ENCODE measurements at regions not wholly inside any gene's neighbourhood (a gene's known extent, or its start where the extent isn't known, plus 50 kb on each side); places are given as distances from the start of the nearest gene placed in this dataset.

DNA sequence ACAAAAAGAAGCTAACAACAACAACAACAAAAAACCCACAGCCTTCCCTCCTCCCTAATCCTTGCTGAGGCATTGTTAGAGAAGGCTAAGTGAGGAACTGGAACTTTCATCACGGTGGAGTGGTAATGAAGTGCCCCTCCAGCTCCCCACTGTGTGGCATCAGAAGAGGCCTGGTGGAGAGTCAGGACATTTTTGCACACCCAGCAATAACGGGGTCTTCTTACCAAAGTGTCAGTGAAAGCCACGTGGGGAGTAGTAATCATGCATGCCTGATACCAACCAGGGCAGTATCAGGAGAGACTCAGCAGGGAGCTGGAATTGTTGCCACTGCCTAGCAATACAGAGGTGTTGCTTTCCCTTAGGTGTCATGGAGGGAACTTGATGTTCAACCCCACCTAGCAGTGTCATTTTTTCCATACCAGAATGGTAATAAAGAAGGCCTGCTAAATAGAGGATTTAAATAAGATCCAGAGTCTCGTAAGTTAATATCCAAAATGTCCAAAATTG, 299.7 kb upstream of the RGS6 start:
- TF ChIP-seq, protein P1, sequence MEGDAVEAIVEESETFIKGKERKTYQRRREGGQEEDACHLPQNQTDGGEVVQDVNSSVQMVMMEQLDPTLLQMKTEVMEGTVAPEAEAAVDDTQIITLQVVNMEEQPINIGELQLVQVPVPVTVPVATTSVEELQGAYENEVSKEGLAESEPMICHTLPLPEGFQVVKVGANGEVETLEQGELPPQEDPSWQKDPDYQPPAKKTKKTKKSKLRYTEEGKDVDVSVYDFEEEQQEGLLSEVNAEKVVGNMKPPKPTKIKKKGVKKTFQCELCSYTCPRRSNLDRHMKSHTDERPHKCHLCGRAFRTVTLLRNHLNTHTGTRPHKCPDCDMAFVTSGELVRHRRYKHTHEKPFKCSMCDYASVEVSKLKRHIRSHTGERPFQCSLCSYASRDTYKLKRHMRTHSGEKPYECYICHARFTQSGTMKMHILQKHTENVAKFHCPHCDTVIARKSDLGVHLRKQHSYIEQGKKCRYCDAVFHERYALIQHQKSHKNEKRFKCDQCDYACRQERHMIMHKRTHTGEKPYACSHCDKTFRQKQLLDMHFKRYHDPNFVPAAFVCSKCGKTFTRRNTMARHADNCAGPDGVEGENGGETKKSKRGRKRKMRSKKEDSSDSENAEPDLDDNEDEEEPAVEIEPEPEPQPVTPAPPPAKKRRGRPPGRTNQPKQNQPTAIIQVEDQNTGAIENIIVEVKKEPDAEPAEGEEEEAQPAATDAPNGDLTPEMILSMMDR (conservative IDR thresholded peaks at IDR 0.05; ENCODE audit: low read length), result no peak
- no peak for TF ChIP-seq EZH2phosphoT487 (IDR thresholded peaks at IDR 0.05; ENCODE audit: borderline replicate concordance, low read depth, low read length)
- Histone ChIP-seq H4K20me1 (ENCODE audit: insufficient read depth, low read length) (no peaks in the 10 kb centered on the region), H2AFZ (ENCODE audit: low read length) (no peak overlapping the region), H3K9me2 (ENCODE audit: insufficient read depth, low read length) (no peaks in the 10 kb centered on the region), H3K9me3 (ENCODE audit: low read length) (no peaks in the 10 kb centered on the region), H3K79me2 (ENCODE audit: insufficient read depth, low read depth, low read length) (no peaks in the 10 kb centered on the region), H3K4me1 (ENCODE audit: insufficient read depth, low read length, poor library complexity, severe bottlenecking) (no peaks in the 10 kb centered on the region), H3K27ac (ENCODE audit: low read depth, low read length, poor library complexity, severe bottlenecking) (no peak overlapping the region), H3K4me3 (ENCODE audit: low read depth, low read length, poor library complexity, severe bottlenecking) (no peak overlapping the region), H3K36me3 (ENCODE audit: insufficient read depth, low read length) (peaks cover 22% of the 10 kb centered on the region; the same call in 1 of the 2 replicates), H3K4me2 (ENCODE audit: low read length) (no peak overlapping the region)
- intact Hi-C loops (cut with micrococcal nuclease; ENCODE audit: unreplicated experiment), result no loop called here
- no peak for DNase-seq (ENCODE audit: low spot score)
- ChIA-PET POLR2A (no interaction called here), CTCF (ENCODE audit: unreplicated experiment) (no interaction called here)
- no TSS peak for BruUV-seq (replicated peaks)

DNA sequence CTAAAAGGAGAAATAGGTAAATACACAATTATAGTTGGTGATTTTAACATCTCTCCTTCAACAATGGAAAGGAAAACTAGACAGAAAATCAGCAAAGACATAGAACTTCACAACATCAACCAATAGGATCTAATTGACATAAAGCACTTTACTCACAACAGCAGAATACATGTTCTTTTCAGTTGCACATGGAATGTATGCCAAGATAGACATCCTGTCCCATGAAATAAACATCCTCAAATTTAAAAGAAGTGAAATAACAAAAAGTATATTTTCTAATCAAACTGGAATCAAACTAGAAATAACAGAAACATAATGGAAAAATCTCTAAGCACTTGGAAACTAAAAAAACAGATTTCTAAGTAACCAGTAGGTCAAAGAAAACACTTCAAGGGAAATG, 296.2 kb upstream of the RGS6 start:
- Histone ChIP-seq H3K4me1 (ENCODE audit: insufficient read depth, low read length, poor library complexity, severe bottlenecking) (no peaks in the 10 kb centered on the region), H3K27ac (ENCODE audit: low read depth, low read length, poor library complexity, severe bottlenecking) (no peak overlapping the region), H2AFZ (ENCODE audit: low read length) (no peak overlapping the region), H4K20me1 (ENCODE audit: insufficient read depth, low read length) (no peaks in the 10 kb centered on the region), H3K79me2 (ENCODE audit: insufficient read depth, low read depth, low read length) (no peaks in the 10 kb centered on the region), H3K9me3 (ENCODE audit: low read length) (no peaks in the 10 kb centered on the region), H3K4me3 (ENCODE audit: low read depth, low read length, poor library complexity, severe bottlenecking) (no peak overlapping the region), H3K36me3 (ENCODE audit: insufficient read depth, low read length) (peaks cover 22% of the 10 kb centered on the region; the same call in 1 of the 2 replicates), H3K9me2 (ENCODE audit: insufficient read depth, low read length) (no peaks in the 10 kb centered on the region), H3K4me2 (ENCODE audit: low read length) (no peak overlapping the region)
- ChIA-PET CTCF (ENCODE audit: unreplicated experiment) (no interaction called here), POLR2A (no interaction called here)
- BruUV-seq (replicated peaks), result no TSS peak
- intact Hi-C loops (cut with micrococcal nuclease; ENCODE audit: unreplicated experiment), result no loop called here
- TF ChIP-seq EZH2phosphoT487 (IDR thresholded peaks at IDR 0.05; ENCODE audit: borderline replicate concordance, low read depth, low read length), result no peak
- TF ChIP-seq, protein P1 (conservative IDR thresholded peaks at IDR 0.05; ENCODE audit: low read length), result no peak
- DNase-seq (ENCODE audit: low spot score), result no peak

DNA sequence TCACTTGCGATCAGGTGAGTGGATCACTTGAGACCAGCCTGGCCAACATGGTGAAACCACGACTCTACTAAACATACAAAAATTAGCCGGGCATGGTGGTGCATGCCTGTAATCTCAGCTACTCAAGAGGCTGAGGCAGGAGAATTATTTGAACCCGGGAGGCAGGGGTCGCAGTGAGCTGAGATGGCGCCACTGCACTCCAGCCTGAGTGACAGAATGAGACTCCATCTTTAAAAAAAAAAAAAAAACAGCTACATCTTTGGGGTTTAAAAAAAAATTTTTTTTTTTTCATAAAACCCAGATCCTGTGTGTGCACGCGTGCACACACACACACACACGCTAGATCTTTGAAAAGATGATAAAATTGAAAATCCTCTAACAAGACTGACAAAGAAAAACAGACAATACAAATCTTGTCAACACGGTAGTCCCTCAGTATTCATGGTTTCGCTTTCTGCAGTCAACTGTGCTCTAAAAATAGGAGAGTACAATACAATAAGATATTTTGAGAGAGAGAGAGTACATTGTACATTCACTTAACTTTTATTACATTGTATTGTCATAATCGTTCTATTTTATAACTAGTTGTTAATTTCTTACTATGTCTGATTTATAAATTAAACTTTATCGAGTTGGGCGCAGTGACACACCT, 295.3 kb upstream of the RGS6 start:
- Histone ChIP-seq H2AFZ (ENCODE audit: low read length) (no peak overlapping the region), H3K27ac (ENCODE audit: low read depth, low read length, poor library complexity, severe bottlenecking) (no peak overlapping the region), H3K9me3 (ENCODE audit: low read length) (no peaks in the 10 kb centered on the region), H4K20me1 (ENCODE audit: insufficient read depth, low read length) (no peaks in the 10 kb centered on the region), H3K4me3 (ENCODE audit: low read depth, low read length, poor library complexity, severe bottlenecking) (no peak overlapping the region), H3K4me2 (ENCODE audit: low read length) (no peak overlapping the region), H3K4me1 (ENCODE audit: insufficient read depth, low read length, poor library complexity, severe bottlenecking) (no peaks in the 10 kb centered on the region), H3K79me2 (ENCODE audit: insufficient read depth, low read depth, low read length) (no peaks in the 10 kb centered on the region), H3K9me2 (ENCODE audit: insufficient read depth, low read length) (no peaks in the 10 kb centered on the region), H3K36me3 (ENCODE audit: insufficient read depth, low read length) (peaks cover 17% of the 10 kb centered on the region; the same call in 1 of the 2 replicates)
- intact Hi-C loops (cut with micrococcal nuclease; ENCODE audit: unreplicated experiment), result no loop called here
- BruUV-seq (replicated peaks), result no TSS peak
- CTCF ChIA-PET (ENCODE audit: unreplicated experiment), result no interaction called here
- TF ChIP-seq, protein P1 (conservative IDR thresholded peaks at IDR 0.05; ENCODE audit: low read length), result no peak
- TF ChIP-seq EZH2phosphoT487 (IDR thresholded peaks at IDR 0.05; ENCODE audit: borderline replicate concordance, low read depth, low read length), result no peak
- POLR2A ChIA-PET, result interaction anchor here (0.6 kb wide), 1 partner anchor 323 kb away, joined by 3 read pairs; no protein-coding TSS in a partner anchor
- no peak for DNase-seq (ENCODE audit: low spot score)
